GM12865 (cell line): ENCODE measurements at regions not wholly inside any gene's neighbourhood (a gene's known extent, or its start where the extent isn't known, plus 50 kb on each side); places are given as distances from the start of the nearest gene placed in this dataset.

Source experiments
- DNase-seq: peaks from one replicate; pipeline ENCODE4 v3.0.0; 2010; ENCODE audit warnings: low read depth
- H3K4me3 ChIP-seq: 2 replicates; pipeline ENCODE4 v1.5.1; 2011; ENCODE audit warnings: mild to moderate bottlenecking, low read depth, low read length, control low read depth
- CTCF ChIP-seq: IDR thresholded peaks from 2 replicates; pipeline ENCODE4 v1.5.1; 2011; ENCODE audit warnings: low read length, control low read depth, low read depth, inconsistent platforms; ENCODE audit not compliant: insufficient read depth; ENCODE audit errors: missing control alignments

GRCh38 chr3:117219296-117219695 lies 509.7 kb downstream of the TUSC7 start:
- H3K4me3 ChIP-seq, result no peak overlapping the region
- TF ChIP-seq CTCF, result no peak
- no peak for DNase-seq

- DNase-seq, result peak; percentile 8
- H3K4me3 ChIP-seq, result no peak overlapping the region
- no peak for TF ChIP-seq CTCF
Observed at GRCh38 chr3:117226932-117227331, 517.4 kb downstream of the TUSC7 start.

- TF ChIP-seq CTCF, result no peak
- no peak for DNase-seq
- no peak overlapping the region for H3K4me3 ChIP-seq
Observed at GRCh38 chr3:117228466-117228865, 518.9 kb downstream of the TUSC7 start.

GRCh38 chr3:117230924-117231323 lies 521.3 kb downstream of the TUSC7 start:
- TF ChIP-seq CTCF, result no peak
- H3K4me3 ChIP-seq, result no peak overlapping the region
- DNase-seq, result no peak

GRCh38 chr3:117234331-117234730 lies 524.8 kb downstream of the TUSC7 start:
- no peak for TF ChIP-seq CTCF
- no peak overlapping the region for H3K4me3 ChIP-seq
- no peak for DNase-seq

GRCh38 chr3:117235304-117235703 lies 525.7 kb downstream of the TUSC7 start:
- H3K4me3 ChIP-seq, result no peak overlapping the region
- DNase-seq, result no peak

GRCh38 chr3:117238806-117239205 lies 529.2 kb downstream of the TUSC7 start:
- H3K4me3 ChIP-seq, result no peak overlapping the region
- DNase-seq, result no peak

More at GRCh38 chr3:117235304-117235703, 525.7 kb downstream of the TUSC7 start:
- TF ChIP-seq CTCF, result no peak

More at GRCh38 chr3:117238806-117239205, 529.2 kb downstream of the TUSC7 start:
- no peak for TF ChIP-seq CTCF
